K562 (cell line): ENCODE measurements at regions not wholly inside any gene's neighbourhood (a gene's known extent, or its start where the extent isn't known, plus 50 kb on each side); places are given as distances from the start of the nearest gene placed in this dataset.

Source experiments
- BDP1 ChIP-seq: IDR thresholded peaks from 3 replicates; pipeline ENCODE4 v1.6.1; 2011; ENCODE audit not compliant: insufficient read length, insufficient read depth
- BRF1 ChIP-seq: IDR thresholded peaks from 3 replicates; pipeline ENCODE4 v1.6.1; 2011; ENCODE audit warnings: borderline replicate concordance, mild to moderate bottlenecking; ENCODE audit not compliant: insufficient read length; ENCODE audit errors: extremely low read depth
- CBFA2T2 ChIP-seq: fragments of 450-650 bp; conservative IDR thresholded peaks from 2 replicates; pipeline ENCODE4 v1.6.1; 2017; ENCODE audit warnings: mild to moderate bottlenecking
- CBFA2T3 ChIP-seq: fragments of 450-650 bp; IDR thresholded peaks from 2 replicates; pipeline ENCODE4 v1.6.1; 2017
- CEBPG ChIP-seq, 3 experiments: fragments of 200-800 bp in 1 of 3; sonication (Bioruptor generic) in 1 of 3; sonication (generic) in 1 of 3; formaldehyde crosslinking in 1 of 3; IDR thresholded peaks in 2 of 3; conservative IDR thresholded peaks in 1 of 3; 2 replicates each; pipeline versions ENCODE4 v1.6.1 to v1.8.0; 2016 to 2022; ENCODE audit warnings: missing compliant biosample characterization in 2 of 3, missing genetic modification characterization in 2 of 3, mild to moderate bottlenecking in 1 of 3, missing genetic modification reagents in 1 of 3
- HNRNPUL1 ChIP-seq: fragments of 200-400 bp; formaldehyde crosslinking; IDR thresholded peaks from 2 replicates; pipeline ENCODE4 v1.6.1; 2017; ENCODE audit warnings: low read length
- KLF13 ChIP-seq: fragments of 450-650 bp; IDR thresholded peaks from 2 replicates; pipeline ENCODE4 v1.6.1; 2016; ENCODE audit warnings: missing genetic modification characterization, low read depth, mild to moderate bottlenecking, missing compliant biosample characterization, moderate library complexity, borderline replicate concordance
- NFIC ChIP-seq: fragments of 450-650 bp; IDR thresholded peaks from 2 replicates; pipeline ENCODE4 v1.6.1; 2017; ENCODE audit warnings: mild to moderate bottlenecking, inconsistent platforms
- POLR2AphosphoS2 ChIP-seq: IDR thresholded peaks from 2 replicates; pipeline ENCODE4 v1.6.1; 2012; ENCODE audit warnings: low read length, improper control_type of control experiment
- RAD51 ChIP-seq: fragments of 450-650 bp; IDR thresholded peaks from 2 replicates; pipeline ENCODE4 v1.7.1; 2016; ENCODE audit warnings: low read depth, mild to moderate bottlenecking, borderline replicate concordance
- RCOR1 ChIP-seq, 2 experiments: IDR thresholded peaks; 2 replicates each; pipeline ENCODE4 v1.6.1; 2012; ENCODE audit warnings: low read depth in 2 of 2, low read length in 2 of 2, borderline replicate concordance in 1 of 2, improper control_type of control experiment in 1 of 2
- SRSF3 ChIP-seq: fragments of 200-400 bp; formaldehyde crosslinking; IDR thresholded peaks from 2 replicates; pipeline ENCODE4 v1.6.1; 2016; ENCODE audit warnings: mild to moderate bottlenecking, low read length, moderate library complexity; ENCODE audit not compliant: insufficient read depth
- TEAD1 ChIP-seq, 2 experiments: fragments of 450-650 bp in 1 of 2; sonication (generic) in 1 of 2; formaldehyde crosslinking; IDR thresholded peaks; 2 replicates each; pipeline versions ENCODE4 v1.4.0 to v1.8.0; 2020 to 2022; ENCODE audit warnings: mild to moderate bottlenecking in 2 of 2, missing genetic modification reagents in 1 of 2
- XRCC3 ChIP-seq: fragments of 450-650 bp; IDR thresholded peaks from 2 replicates; pipeline ENCODE4 v1.6.1; 2017; ENCODE audit warnings: mild to moderate bottlenecking, moderate library complexity
- ZBTB1 ChIP-seq: sonication (generic); formaldehyde crosslinking; IDR thresholded peaks from 2 replicates; pipeline ENCODE4 v1.8.1; 2023; ENCODE audit warnings: missing genetic modification reagents, low read depth, mild to moderate bottlenecking, borderline replicate concordance
- ZNF3 ChIP-seq: fragments of 250-450 bp; sonication (Bioruptor Pico); IDR thresholded peaks from 2 replicates; pipeline ENCODE4 v1.5.0; 2021; ENCODE audit warnings: mild to moderate bottlenecking, moderate library complexity
- ZNF586 ChIP-seq: fragments of 450-650 bp; formaldehyde crosslinking; conservative IDR thresholded peaks from 2 replicates; pipeline ENCODE4 v1.4.0; 2020; ENCODE audit warnings: mild to moderate bottlenecking, moderate library complexity
- TF ChIP-seq, protein P1 (sequence below), 2 experiments: fragments of 450-650 bp; formaldehyde crosslinking in 1 of 2; IDR thresholded peaks; 2 replicates each; pipeline versions ENCODE4 v1.4.0 to v1.6.1; 2014 to 2020; ENCODE audit warnings: mild to moderate bottlenecking in 2 of 2, borderline replicate concordance in 1 of 2, low read depth in 1 of 2
- TF ChIP-seq, protein P2 (sequence below), 2 experiments: fragments of 250-450 bp in 1 of 2; fragments of 450-650 bp in 1 of 2; sonication (Bioruptor Pico) in 1 of 2; IDR thresholded peaks; 2 replicates each; pipeline versions ENCODE4 v1.6.1 to v1.8.0; 2016 to 2021; ENCODE audit warnings: mild to moderate bottlenecking in 2 of 2, moderate library complexity in 2 of 2, missing compliant biosample characterization in 1 of 2, missing genetic modification characterization in 1 of 2

DNA sequence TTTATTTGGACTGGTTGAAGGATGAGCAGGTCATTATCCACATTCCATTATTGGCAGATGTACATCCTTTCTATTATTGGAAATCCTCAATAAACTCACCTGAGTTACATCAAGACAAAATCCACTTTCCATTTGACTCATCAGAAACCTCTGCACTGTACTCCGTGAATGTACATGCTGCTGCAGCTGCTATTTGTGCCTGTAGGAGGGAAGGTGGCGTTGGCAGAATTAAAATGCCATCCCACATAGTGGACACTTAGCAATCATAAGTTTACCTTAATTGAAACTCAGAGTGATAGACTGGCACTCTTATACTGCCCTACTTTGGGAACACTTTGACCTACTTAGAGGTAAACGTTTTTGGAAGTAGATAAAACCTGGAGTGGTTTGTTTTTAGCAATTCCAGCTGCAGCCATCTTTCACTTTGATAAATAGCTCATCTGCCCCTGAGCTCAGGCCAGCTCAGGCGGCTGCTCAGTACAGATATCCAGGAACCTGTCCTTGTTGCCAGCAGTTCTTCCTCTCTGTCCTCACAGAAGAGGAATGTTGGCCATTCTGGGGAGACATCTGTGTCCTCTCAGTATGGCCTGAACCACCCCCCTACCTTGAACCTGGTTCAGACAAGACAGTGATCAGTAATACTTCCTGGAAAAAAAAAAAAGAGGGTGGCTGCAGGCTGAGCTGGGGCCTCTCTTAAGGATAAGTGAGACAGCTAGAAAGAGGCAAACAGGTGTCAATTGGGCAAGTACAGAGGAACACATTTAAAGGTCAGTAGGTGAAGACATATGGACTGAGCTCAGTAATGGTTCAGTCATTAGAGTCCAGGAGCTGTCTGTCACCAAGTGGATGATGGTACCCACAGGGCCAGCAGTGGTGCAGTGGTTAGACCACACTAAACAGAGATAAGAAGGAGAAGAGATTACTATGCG lies 153.4 kb upstream of the UMPS start (continued):
- TF ChIP-seq, protein P1, sequence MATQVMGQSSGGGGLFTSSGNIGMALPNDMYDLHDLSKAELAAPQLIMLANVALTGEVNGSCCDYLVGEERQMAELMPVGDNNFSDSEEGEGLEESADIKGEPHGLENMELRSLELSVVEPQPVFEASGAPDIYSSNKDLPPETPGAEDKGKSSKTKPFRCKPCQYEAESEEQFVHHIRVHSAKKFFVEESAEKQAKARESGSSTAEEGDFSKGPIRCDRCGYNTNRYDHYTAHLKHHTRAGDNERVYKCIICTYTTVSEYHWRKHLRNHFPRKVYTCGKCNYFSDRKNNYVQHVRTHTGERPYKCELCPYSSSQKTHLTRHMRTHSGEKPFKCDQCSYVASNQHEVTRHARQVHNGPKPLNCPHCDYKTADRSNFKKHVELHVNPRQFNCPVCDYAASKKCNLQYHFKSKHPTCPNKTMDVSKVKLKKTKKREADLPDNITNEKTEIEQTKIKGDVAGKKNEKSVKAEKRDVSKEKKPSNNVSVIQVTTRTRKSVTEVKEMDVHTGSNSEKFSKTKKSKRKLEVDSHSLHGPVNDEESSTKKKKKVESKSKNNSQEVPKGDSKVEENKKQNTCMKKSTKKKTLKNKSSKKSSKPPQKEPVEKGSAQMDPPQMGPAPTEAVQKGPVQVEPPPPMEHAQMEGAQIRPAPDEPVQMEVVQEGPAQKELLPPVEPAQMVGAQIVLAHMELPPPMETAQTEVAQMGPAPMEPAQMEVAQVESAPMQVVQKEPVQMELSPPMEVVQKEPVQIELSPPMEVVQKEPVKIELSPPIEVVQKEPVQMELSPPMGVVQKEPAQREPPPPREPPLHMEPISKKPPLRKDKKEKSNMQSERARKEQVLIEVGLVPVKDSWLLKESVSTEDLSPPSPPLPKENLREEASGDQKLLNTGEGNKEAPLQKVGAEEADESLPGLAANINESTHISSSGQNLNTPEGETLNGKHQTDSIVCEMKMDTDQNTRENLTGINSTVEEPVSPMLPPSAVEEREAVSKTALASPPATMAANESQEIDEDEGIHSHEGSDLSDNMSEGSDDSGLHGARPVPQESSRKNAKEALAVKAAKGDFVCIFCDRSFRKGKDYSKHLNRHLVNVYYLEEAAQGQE (IDR thresholded peaks at IDR 0.05; ENCODE audit: borderline replicate concordance) = no peak
- TF ChIP-seq, protein P1 (CRISPR knock-in tag; IDR thresholded peaks at IDR 0.05; ENCODE audit: low read depth) = no peak
- TF ChIP-seq ZNF586 (no peak), XRCC3 (no peak), ZNF3 (no peak), KLF13 (tag) (no peak), ZBTB1 (CRISPR knock-in tag) (no peak), BDP1 (no peak), HNRNPUL1 (no peak), CEBPG (CRISPR knock-in tag; IDR thresholded peaks at IDR 0.05) (no peak), CEBPG (tag; conservative IDR thresholded peaks at IDR 0.05 in 1 of 2, IDR thresholded peaks at IDR 0.05 in 1 of 2) (no peak), SRSF3 (no peak), RAD51 (no peak), TEAD1 (CRISPR knock-in tag; IDR thresholded peaks at IDR 0.05) (no peak), CBFA2T3 (peak; percentile 91), CBFA2T2 (peak; percentile 86), BRF1 (no peak), RCOR1 (IDR thresholded peaks at IDR 0.05; ENCODE audit: borderline replicate concordance in 1 of 2, low read depth in 2 of 2, low read length in 2 of 2) (no peak), POLR2AphosphoS2 (no peak), NFIC (peak; percentile 69)
- TF ChIP-seq, protein P2, sequence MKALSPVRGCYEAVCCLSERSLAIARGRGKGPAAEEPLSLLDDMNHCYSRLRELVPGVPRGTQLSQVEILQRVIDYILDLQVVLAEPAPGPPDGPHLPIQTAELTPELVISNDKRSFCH (CRISPR knock-in tag; IDR thresholded peaks at IDR 0.05) = no peak
- TF ChIP-seq, protein P2 (tag; IDR thresholded peaks at IDR 0.05) = peak; percentile 56; the same call in 1 of the 2 replicates
